ENCODE measurements at regions not wholly inside any gene's neighbourhood (a gene's known extent, or its start where the extent isn't known, plus 50 kb on each side); places are given as distances from the start of the nearest gene placed in this dataset.
"Not testable (repeated sequence)": the region's sequence is repeated elsewhere in the genome, so short reads cannot be mapped to it uniquely, and the experiment has no call there.

- not testable (repeated sequence) for H3K27ac ChIP-seq (ENCODE audit: poor library complexity, severe bottlenecking); H3K9me3 ChIP-seq (ENCODE audit: severe bottlenecking); H3K27me3 ChIP-seq (ENCODE audit: insufficient read depth, poor library complexity, severe bottlenecking); H3K4me1 ChIP-seq (ENCODE audit: insufficient read depth, poor library complexity, severe bottlenecking); ATAC-seq (ENCODE audit: low read depth); DNase-seq (ENCODE audit: low spot score); H3K36me3 ChIP-seq (ENCODE audit: low read depth); H3K4me3 ChIP-seq (ENCODE audit: severe bottlenecking)
Observed at GRCh38 chr2:89611710-89612109, 920.2 kb downstream of the RPIA start.

- not testable (repeated sequence) for H3K4me1 ChIP-seq (ENCODE audit: insufficient read depth, poor library complexity, severe bottlenecking); H3K9me3 ChIP-seq (ENCODE audit: severe bottlenecking); H3K4me3 ChIP-seq (ENCODE audit: severe bottlenecking); H3K36me3 ChIP-seq (ENCODE audit: low read depth); DNase-seq (ENCODE audit: low spot score); ATAC-seq (ENCODE audit: low read depth); H3K27me3 ChIP-seq (ENCODE audit: insufficient read depth, poor library complexity, severe bottlenecking); H3K27ac ChIP-seq (ENCODE audit: poor library complexity, severe bottlenecking)
Observed at GRCh38 chr2:89649268-89649667, 957.8 kb downstream of the RPIA start.

GRCh38 chr2:89679254-89679653 is 987.8 kb downstream of the RPIA start:
- H3K27me3 ChIP-seq (ENCODE audit: insufficient read depth, poor library complexity, severe bottlenecking): peaks cover 21% of the 10 kb centered on the region
- not testable (repeated sequence) for H3K36me3 ChIP-seq (ENCODE audit: low read depth); H3K4me3 ChIP-seq (ENCODE audit: severe bottlenecking); H3K4me1 ChIP-seq (ENCODE audit: insufficient read depth, poor library complexity, severe bottlenecking); H3K27ac ChIP-seq (ENCODE audit: poor library complexity, severe bottlenecking); H3K9me3 ChIP-seq (ENCODE audit: severe bottlenecking); ATAC-seq (ENCODE audit: low read depth); DNase-seq (ENCODE audit: low spot score)
